GM18873 (cell line): ENCODE measurements at regions not wholly inside any gene's neighbourhood (a gene's known extent, or its start where the extent isn't known, plus 50 kb on each side); places are given as distances from the start of the nearest gene placed in this dataset.
A peak's percentile ranks its signal among the peaks of the same experiment; 100 is the strongest.
"Not testable (repeated sequence)": the region's sequence is repeated elsewhere in the genome, so short reads cannot be mapped to it uniquely, and the experiment has no call there.

Source experiments
- ATAC-seq: cut with Tn5 transposase; IDR thresholded peaks from one replicate; pipeline ENCODE4 v1.9.1; 2021; ENCODE audit warnings: mild to moderate bottlenecking, moderate library complexity, moderate number of reproducible peaks; ENCODE audit not compliant: unreplicated experiment, low FRiP score

DNA sequence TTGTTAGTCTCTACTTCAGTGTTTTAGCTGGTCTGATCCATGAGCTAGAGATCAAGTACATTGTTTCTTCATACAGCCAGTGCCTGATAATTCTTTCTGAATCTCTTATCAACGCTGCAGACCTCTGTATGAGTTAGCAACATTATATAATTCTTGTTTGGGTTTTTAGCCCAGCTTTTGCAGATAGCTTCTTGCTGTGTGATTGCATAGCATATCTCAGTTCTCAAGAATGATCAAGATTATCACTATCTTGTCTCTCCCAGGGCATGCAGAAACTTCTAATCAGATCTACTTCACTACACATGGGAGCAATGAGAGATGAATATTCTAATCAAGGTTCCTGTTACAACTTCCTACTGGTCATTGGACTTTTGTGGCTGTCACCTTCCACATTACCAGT lies 158.3 kb downstream of the FAM174A start:
- ATAC-seq = no peak

GRCh38 chr5:100694100-100694499 lies 158.9 kb downstream of the FAM174A start:
- ATAC-seq = peak; percentile 65

DNA sequence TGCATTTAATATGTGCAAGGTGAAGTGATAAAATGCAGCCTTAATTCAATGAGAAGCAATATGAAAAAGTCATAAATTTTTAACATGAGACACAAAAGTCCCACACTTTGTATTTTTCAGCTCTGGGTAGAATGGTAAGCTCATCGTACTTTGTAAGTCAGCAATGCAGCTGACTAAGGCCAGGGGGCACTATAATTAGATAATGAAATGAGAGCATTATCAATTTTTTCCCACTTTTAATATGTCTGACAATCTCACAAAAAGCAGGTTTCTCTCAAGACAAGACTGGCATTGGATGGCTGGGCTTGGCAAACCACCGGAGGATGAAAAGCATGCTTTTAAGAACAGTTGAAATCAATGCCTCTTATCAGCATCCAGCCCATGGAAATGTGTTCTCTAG lies 162.8 kb downstream of the FAM174A start:
- ATAC-seq = no peak

DNA sequence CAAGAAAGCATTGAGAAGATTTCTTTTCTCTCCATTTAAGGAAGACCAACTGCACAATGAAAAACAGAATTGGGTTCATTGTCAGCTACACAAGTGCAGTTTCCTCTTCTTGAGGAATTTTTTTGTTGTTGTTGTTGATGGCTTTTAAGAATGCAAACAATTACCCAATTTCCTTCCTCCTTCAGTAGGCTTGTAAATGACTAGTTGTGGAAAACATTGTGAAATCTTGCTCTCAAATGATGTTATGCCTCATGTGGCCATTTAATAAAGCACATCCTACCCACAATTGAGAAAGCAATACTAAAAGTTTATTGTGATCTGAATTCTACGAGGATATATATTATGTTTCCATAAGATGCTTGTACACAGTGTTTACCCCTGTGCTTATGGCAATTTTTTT lies 171.6 kb downstream of the FAM174A start:
- ATAC-seq = no peak

GRCh38 chr5:100708645-100709171 lies 173.5 kb downstream of the FAM174A start:
- no peak for ATAC-seq

DNA sequence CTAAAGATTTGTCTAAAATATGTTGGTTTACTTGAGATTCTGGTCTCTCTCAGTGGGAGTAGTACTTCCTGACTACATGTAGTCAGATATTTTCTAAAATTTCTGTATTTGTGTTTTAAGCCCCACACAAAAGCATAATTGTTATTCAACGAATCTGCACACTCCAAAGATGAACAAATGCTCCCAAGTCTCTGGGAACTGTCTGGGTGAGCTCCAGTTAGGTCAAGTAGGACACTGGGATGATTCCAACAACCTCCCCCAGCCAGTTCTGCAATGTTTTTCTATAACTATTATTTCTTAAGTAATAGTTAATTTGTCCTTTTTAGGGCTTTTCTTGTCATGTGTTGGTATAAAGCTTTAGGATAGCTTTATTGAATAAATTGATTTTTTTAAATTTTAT lies 174.6 kb downstream of the FAM174A start:
- ATAC-seq = no peak

DNA sequence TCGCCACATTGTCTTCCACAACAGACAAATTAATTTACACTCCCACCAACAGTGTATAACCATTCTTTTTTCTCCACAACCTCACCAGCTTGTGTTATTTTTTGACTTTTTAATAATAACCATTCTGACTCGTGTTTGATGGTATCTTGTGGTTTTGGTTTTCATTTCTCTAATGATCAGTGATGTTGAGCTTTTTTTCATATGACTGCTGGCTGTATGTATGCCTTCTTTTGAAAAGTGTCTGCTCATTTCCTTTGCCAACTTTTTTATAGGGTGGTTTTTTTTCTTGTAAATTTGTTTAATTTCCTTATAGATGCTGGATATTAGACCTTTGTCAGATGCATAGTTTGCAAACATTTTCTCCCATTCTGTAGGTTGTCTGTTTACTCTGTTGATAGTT lies 179.6 kb downstream of the FAM174A start:
- not testable (repeated sequence) for ATAC-seq

DNA sequence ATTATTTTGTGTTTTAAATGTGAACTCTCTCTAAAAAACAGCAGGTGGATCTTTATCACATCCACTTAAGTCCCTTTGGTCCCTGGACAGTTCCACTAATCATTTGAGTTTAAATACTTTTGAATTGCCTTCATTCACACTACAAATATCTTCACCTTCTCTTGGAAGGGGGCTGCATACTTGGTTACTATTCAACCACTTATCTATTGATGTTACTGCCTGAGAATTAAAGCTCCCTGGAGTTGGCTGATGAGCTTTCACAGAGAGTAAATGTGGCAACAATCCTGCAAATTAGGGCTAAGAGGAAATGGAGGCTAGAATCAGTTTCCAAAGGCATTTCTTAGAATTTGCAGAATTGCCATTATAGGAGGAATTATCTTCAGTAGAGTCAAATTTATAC lies 180.4 kb downstream of the ST8SIA4 start:
- ATAC-seq = no peak

DNA sequence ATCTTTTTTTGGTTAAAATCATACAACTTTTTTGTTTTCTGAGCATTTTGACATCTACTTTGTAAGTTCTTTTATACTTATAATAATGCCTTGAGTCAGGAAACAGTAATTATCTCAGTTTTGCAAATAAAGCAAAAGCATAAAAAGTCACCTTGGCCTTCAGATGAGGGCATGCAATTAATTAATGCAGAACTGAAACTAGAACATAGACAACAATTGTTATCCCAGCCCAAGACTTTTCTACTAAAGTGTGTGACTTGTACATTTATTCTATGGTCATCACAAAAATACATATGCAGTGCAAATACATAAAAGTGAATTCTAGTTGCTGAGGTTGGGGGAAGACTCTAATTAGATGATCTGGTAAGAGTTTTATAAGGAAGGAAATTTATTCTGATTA lies 179.9 kb downstream of the ST8SIA4 start:
- no peak for ATAC-seq

- no peak for ATAC-seq
These were observed 177.0 kb downstream of the ST8SIA4 start for GRCh38 chr5:100726116-100726515.

DNA sequence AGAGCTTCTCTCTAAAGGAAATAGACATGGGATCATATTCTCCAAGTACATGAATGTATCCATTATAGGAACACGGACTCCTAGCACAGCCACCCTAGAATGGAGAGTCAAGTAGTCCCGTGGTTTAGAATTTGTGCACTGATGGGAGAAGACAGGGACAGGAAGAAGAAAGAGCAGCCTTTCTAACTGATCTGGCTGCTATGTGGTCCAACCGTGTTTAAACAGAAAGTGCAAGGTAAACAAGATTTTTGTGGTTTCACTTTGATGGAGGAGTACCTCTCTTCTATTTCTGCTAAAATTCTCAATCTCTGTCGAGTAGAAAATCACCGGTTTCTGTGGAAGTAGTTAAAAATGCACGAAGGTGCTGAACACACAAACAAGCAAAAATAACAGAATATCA lies 171.3 kb downstream of the ST8SIA4 start:
- ATAC-seq = peak; percentile 95

DNA sequence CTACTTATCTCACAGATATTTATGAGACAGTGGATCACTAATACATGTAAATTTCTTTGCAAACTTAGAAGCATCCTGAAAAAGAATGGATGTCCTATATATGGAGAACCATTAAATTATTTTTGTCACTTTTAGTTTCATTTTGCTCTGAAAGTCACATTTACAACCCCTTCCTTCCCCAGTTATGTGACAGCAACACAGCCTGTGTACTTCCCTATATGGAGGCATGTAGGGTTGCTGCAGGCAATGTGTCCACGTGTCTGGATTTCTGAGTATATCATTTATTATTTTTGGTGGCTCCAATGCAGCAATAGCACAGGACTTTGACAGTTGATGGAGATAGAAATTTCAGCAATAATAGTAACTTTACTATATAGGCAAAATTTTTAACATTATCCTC lies 156.4 kb downstream of the ST8SIA4 start:
- peak; percentile 77 for ATAC-seq

- ATAC-seq = no peak
These were observed 153.3 kb downstream of the ST8SIA4 start for GRCh38 chr5:100749771-100750284.

GRCh38 chr5:100755435-100755834 lies 147.6 kb downstream of the ST8SIA4 start:
- no peak for ATAC-seq
